GM23248 (cell line): ENCODE measurements at regions not wholly inside any gene's neighbourhood (a gene's known extent, or its start where the extent isn't known, plus 50 kb on each side); places are given as distances from the start of the nearest gene placed in this dataset.

Experiments
- EZH2 ChIP-seq: fragments of 200-600 bp; sonication (generic); IDR thresholded peaks from 2 replicates; pipeline ENCODE4 v1.6.1; 2018; ENCODE audit warnings: antibody characterized with exemption, mild to moderate bottlenecking; ENCODE audit not compliant: insufficient read depth, poor library complexity, severe bottlenecking
- EZH2phosphoT487 ChIP-seq: fragments of 200-600 bp; sonication (generic); IDR thresholded peaks from 2 replicates; pipeline ENCODE4 v1.6.1; 2018; ENCODE audit warnings: antibody characterized with exemption, moderate library complexity, mild to moderate bottlenecking, low read depth; ENCODE audit not compliant: insufficient read depth

DNA sequence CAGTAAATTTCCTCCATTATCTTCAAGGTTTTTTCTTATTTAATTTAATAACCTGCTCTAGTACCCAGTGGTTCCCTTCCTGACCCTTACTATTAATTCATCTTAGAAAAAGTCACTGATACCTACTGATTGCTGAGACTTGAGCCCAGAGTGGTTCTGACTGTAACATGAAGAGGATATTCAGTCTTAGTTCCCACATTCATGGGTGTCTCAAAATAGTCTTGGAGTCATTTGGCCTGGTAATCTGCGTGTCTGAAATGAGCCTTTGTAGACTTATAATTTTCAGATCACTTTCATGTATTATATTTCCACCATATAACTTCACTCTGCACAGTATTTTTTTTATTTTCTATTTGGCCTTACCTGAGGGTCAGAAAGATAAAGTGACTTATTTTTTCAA is 732.0 kb upstream of the KIF2B start:
- TF ChIP-seq EZH2 = no peak
- TF ChIP-seq EZH2phosphoT487 = no peak
